ENCODE measurements at regions not wholly inside any gene's neighbourhood (a gene's known extent, or its start where the extent isn't known, plus 50 kb on each side); places are given as distances from the start of the nearest gene placed in this dataset.

DNA sequence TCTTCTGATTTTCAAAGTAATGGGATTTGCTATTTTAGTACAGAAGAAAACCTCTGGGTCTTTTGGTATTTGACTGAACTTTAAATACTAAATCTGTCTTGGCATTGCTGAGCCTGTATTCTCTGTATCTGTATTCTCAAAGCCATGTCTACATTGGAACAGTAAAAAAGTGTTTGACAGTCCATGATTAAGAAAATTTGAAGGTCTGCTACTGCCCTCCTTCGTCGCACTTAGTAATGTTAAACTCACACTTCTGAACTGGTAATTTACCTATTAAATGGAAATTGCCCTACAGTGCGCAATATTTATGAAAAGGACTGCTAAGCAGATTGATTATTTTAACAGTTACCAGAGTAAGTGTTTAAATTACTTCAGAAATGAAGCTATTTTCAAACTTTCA, 165.7 kb upstream of the SMC2 start:
- TF ChIP-seq CTCF (IDR thresholded peaks at IDR 0.05; ENCODE audit: extremely low read depth in 1 of 2, insufficient read depth in 1 of 2, low read depth in 1 of 2, low read length in 2 of 2): no peak
- no peak for TF ChIP-seq POLR2AphosphoS5 (IDR thresholded peaks at IDR 0.05; ENCODE audit: insufficient read depth, low read depth, low read length)
